ENCODE measurements at regions not wholly inside any gene's neighbourhood (a gene's known extent, or its start where the extent isn't known, plus 50 kb on each side); places are given as distances from the start of the nearest gene placed in this dataset.

GRCh38 chr2:41320491-41320890 is 727.3 kb upstream of the PKDCC start:
- POLR2A ChIA-PET: interaction anchor here (0.6 to 0.7 kb wide), 2 partner anchors 684 to 1483 kb away, joined by 3 to 8 read pairs; no protein-coding TSS in a partner anchor

GRCh38 chr2:41321351-41321750 is 726.5 kb upstream of the PKDCC start:
- no TSS peak for BruUV-seq (replicated peaks)
- Histone ChIP-seq H3K4me1 (ENCODE audit: insufficient read depth, low read length, poor library complexity, severe bottlenecking) (no peaks in the 10 kb centered on the region), H3K79me2 (ENCODE audit: insufficient read depth, low read depth, low read length) (no peaks in the 10 kb centered on the region), H2AFZ (ENCODE audit: low read length) (no peak overlapping the region), H4K20me1 (ENCODE audit: insufficient read depth, low read length) (no peaks in the 10 kb centered on the region), H3K27ac (ENCODE audit: low read depth, low read length, poor library complexity, severe bottlenecking) (no peak overlapping the region), H3K4me3 (ENCODE audit: low read depth, low read length, poor library complexity, severe bottlenecking) (no peak overlapping the region), H3K36me3 (ENCODE audit: insufficient read depth, low read length) (no peaks in the 10 kb centered on the region), H3K9me2 (ENCODE audit: insufficient read depth, low read length) (no peaks in the 10 kb centered on the region), H3K4me2 (ENCODE audit: low read length) (no peak overlapping the region), H3K9me3 (ENCODE audit: low read length) (no peaks in the 10 kb centered on the region)
- intact Hi-C loops (cut with micrococcal nuclease; ENCODE audit: unreplicated experiment): no loop called here
- TF ChIP-seq EZH2phosphoT487 (IDR thresholded peaks at IDR 0.05; ENCODE audit: borderline replicate concordance, low read depth, low read length) (no peak), CTCF (conservative IDR thresholded peaks at IDR 0.05; ENCODE audit: low read length) (no peak)
- CTCF ChIA-PET (ENCODE audit: unreplicated experiment): no interaction called here
- POLR2A ChIA-PET: interaction anchor here (0.5 to 0.7 kb wide), 2 partner anchors 364 to 683 kb away, joined by 3 read pairs; no protein-coding TSS in a partner anchor
- no peak for DNase-seq (ENCODE audit: low spot score)

More at GRCh38 chr2:41320491-41320890, 727.3 kb upstream of the PKDCC start:
- Histone ChIP-seq H3K27ac (ENCODE audit: low read depth, low read length, poor library complexity, severe bottlenecking) (no peak overlapping the region), H3K36me3 (ENCODE audit: insufficient read depth, low read length) (no peaks in the 10 kb centered on the region), H2AFZ (ENCODE audit: low read length) (no peak overlapping the region), H4K20me1 (ENCODE audit: insufficient read depth, low read length) (no peaks in the 10 kb centered on the region), H3K4me3 (ENCODE audit: low read depth, low read length, poor library complexity, severe bottlenecking) (no peak overlapping the region), H3K79me2 (ENCODE audit: insufficient read depth, low read depth, low read length) (no peaks in the 10 kb centered on the region), H3K9me3 (ENCODE audit: low read length) (no peaks in the 10 kb centered on the region), H3K4me2 (ENCODE audit: low read length) (no peak overlapping the region), H3K4me1 (ENCODE audit: insufficient read depth, low read length, poor library complexity, severe bottlenecking) (no peaks in the 10 kb centered on the region), H3K9me2 (ENCODE audit: insufficient read depth, low read length) (no peaks in the 10 kb centered on the region)
- intact Hi-C loops (cut with micrococcal nuclease; ENCODE audit: unreplicated experiment): no loop called here
- no peak for DNase-seq (ENCODE audit: low spot score)
- BruUV-seq (replicated peaks): no TSS peak
- CTCF ChIA-PET (ENCODE audit: unreplicated experiment): no interaction called here
- TF ChIP-seq EZH2phosphoT487 (IDR thresholded peaks at IDR 0.05; ENCODE audit: borderline replicate concordance, low read depth, low read length) (no peak), CTCF (conservative IDR thresholded peaks at IDR 0.05; ENCODE audit: low read length) (no peak)

GRCh38 chr2:41326851-41327250 is 721.0 kb upstream of the PKDCC start:
- Histone ChIP-seq H3K9me3 (ENCODE audit: low read length) (no peaks in the 10 kb centered on the region), H3K4me1 (ENCODE audit: insufficient read depth, low read length, poor library complexity, severe bottlenecking) (no peaks in the 10 kb centered on the region), H3K4me2 (ENCODE audit: low read length) (no peak overlapping the region), H3K79me2 (ENCODE audit: insufficient read depth, low read depth, low read length) (no peaks in the 10 kb centered on the region), H3K27ac (ENCODE audit: low read depth, low read length, poor library complexity, severe bottlenecking) (no peak overlapping the region), H3K9me2 (ENCODE audit: insufficient read depth, low read length) (no peaks in the 10 kb centered on the region), H4K20me1 (ENCODE audit: insufficient read depth, low read length) (no peaks in the 10 kb centered on the region), H3K36me3 (ENCODE audit: insufficient read depth, low read length) (no peaks in the 10 kb centered on the region), H2AFZ (ENCODE audit: low read length) (no peak overlapping the region), H3K4me3 (ENCODE audit: low read depth, low read length, poor library complexity, severe bottlenecking) (no peak overlapping the region)
- ChIA-PET CTCF (ENCODE audit: unreplicated experiment) (no interaction called here), POLR2A (no interaction called here)
- intact Hi-C loops (cut with micrococcal nuclease; ENCODE audit: unreplicated experiment): no loop called here
- no TSS peak for BruUV-seq (replicated peaks)
- TF ChIP-seq EZH2phosphoT487 (IDR thresholded peaks at IDR 0.05; ENCODE audit: borderline replicate concordance, low read depth, low read length) (no peak), CTCF (conservative IDR thresholded peaks at IDR 0.05; ENCODE audit: low read length) (no peak)
- DNase-seq (ENCODE audit: low spot score): no peak
